RWPE2 (cell line): ENCODE measurements at regions not wholly inside any gene's neighbourhood (a gene's known extent, or its start where the extent isn't known, plus 50 kb on each side); places are given as distances from the start of the nearest gene placed in this dataset.

Experiments
- ATAC-seq: fragments of 200-7000 bp; cut with Tn5 transposase; 3 replicates; pipeline ENCODE4 v1.9.1; 2021; ENCODE audit warnings: low read depth
- DNase-seq: peaks from one replicate; pipeline ENCODE4 v3.0.0-alpha.2; 2020; ENCODE audit warnings: low spot score
- H3K27ac ChIP-seq: fragments of 450-650 bp; 2 replicates; pipeline ENCODE4 v1.5.1; 2017; ENCODE audit warnings: mild to moderate bottlenecking; ENCODE audit not compliant: poor library complexity, severe bottlenecking
- H3K27me3 ChIP-seq: fragments of 250-450 bp; sonication (Bioruptor Pico); 2 replicates; pipeline ENCODE4 v1.5.1; 2021; ENCODE audit warnings: mild to moderate bottlenecking, moderate library complexity; ENCODE audit not compliant: insufficient read depth, poor library complexity, severe bottlenecking
- H3K36me3 ChIP-seq: fragments of 250-450 bp; sonication (Bioruptor Pico); 2 replicates; pipeline ENCODE4 v1.5.1; 2020; ENCODE audit warnings: low read depth, mild to moderate bottlenecking, moderate library complexity
- H3K4me1 ChIP-seq: fragments of 250-450 bp; sonication (Bioruptor Pico); 2 replicates; pipeline ENCODE4 v1.5.1; 2021; ENCODE audit warnings: mild to moderate bottlenecking, moderate library complexity; ENCODE audit not compliant: insufficient read depth, poor library complexity, severe bottlenecking
- H3K4me3 ChIP-seq: fragments of 250-450 bp; sonication (Bioruptor Pico); 2 replicates; pipeline ENCODE4 v1.5.1; 2021; ENCODE audit warnings: mild to moderate bottlenecking, moderate library complexity; ENCODE audit not compliant: severe bottlenecking
- H3K9me3 ChIP-seq: fragments of 250-450 bp; sonication (Bioruptor Pico); 2 replicates; pipeline ENCODE4 v1.5.1; 2021; ENCODE audit warnings: mild to moderate bottlenecking, moderate library complexity; ENCODE audit not compliant: severe bottlenecking
- CTCF ChIP-seq: fragments of 450-650 bp; IDR thresholded peaks from one replicate; pipeline ENCODE4 v1.5.1; 2017; ENCODE audit warnings: mild to moderate bottlenecking, moderate library complexity; ENCODE audit not compliant: poor library complexity, severe bottlenecking

DNA sequence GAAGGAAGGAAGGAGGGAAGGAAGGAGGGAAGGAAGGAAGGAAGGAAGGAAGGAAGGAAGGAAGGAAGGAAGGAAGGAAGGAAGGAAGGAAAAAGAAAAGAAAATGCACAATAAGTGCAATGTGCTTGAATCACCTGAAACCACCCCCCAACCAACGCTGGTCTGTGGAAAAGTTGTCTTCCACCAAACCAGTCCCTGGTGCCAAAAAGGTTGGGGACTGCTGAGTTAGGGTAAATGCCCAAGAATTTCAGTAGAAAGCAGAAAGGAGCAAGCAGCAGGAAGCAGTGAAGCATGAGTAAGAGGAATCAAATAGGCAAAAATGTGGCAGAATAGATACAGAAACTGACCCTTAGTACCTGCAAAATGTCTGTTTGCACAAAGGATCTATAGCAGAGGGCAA is 137.2 kb downstream of the JCAD start:
- no peak overlapping the region for H3K27ac ChIP-seq
- H3K36me3 ChIP-seq = no peaks in the 10 kb centered on the region
- H3K9me3 ChIP-seq = no peaks in the 10 kb centered on the region
- no peak for TF ChIP-seq CTCF
- no peaks in the 10 kb centered on the region for H3K4me1 ChIP-seq
- no peak for ATAC-seq
- no peak for DNase-seq
- no peak overlapping the region for H3K4me3 ChIP-seq
- no peaks in the 10 kb centered on the region for H3K27me3 ChIP-seq

DNA sequence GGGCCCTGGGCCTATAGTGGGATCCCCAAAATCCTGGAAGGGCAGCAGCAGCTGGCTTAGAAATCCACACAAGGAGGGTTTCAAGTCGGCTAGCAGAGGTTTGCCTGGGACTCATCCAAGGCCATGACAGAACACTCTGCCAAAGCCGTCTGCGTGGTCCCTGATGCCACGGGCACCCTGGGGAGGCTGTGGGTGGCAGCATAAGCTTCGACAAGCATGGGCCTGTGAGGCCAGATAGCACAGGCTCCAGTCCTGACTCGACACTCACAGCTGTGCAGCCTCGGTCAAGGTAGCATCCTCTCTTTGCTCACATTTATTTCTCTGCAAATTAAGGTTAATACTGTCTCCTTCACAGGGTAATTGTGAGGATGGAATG is 138.3 kb downstream of the JCAD start:
- Histone ChIP-seq H3K4me1 (no peaks in the 10 kb centered on the region), H3K9me3 (no peaks in the 10 kb centered on the region), H3K36me3 (no peaks in the 10 kb centered on the region), H3K27ac (no peak overlapping the region), H3K27me3 (no peaks in the 10 kb centered on the region), H3K4me3 (no peak overlapping the region)
- TF ChIP-seq CTCF = no peak
- DNase-seq = no peak
- 0 out of 3 replicates have a peak, but pooled peaks have one; percentile 14 for ATAC-seq

DNA sequence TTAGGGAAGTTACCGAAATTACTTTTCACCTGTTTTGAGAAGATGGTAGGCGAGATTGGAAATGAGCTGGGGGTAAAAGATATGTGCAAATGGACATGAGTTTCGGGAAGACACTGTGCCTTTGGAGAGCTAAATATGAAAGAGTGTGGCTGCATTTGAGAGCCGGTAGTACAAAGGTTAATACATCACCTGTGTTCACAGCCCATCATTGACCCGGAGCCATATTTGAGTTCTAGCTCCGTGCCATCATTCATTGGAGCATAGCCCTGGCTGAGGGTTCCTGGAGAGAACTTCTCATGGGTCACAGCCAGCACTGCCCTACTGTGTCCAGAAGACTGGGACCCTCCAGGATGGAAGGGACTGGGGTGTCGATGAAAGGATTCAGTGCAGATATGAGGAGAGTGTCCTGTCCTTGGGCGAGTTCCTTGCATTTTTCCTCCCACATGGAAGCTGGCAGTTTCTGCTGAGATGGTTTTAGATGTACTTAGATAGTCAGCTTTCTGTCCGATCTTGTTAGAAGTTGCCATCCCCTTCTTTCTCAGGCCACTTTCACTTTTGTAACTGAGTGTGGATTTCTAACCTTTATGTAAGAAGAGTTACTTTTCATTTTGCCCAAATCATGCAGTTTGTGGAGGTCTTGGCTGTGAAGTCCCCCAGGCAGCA is 138.8 kb downstream of the JCAD start:
- ATAC-seq = no peak
- Histone ChIP-seq H3K27me3 (no peaks in the 10 kb centered on the region), H3K9me3 (no peaks in the 10 kb centered on the region), H3K4me3 (no peak overlapping the region), H3K27ac (no peak overlapping the region), H3K4me1 (no peaks in the 10 kb centered on the region), H3K36me3 (no peaks in the 10 kb centered on the region)
- TF ChIP-seq CTCF = no peak
- no peak for DNase-seq

DNA sequence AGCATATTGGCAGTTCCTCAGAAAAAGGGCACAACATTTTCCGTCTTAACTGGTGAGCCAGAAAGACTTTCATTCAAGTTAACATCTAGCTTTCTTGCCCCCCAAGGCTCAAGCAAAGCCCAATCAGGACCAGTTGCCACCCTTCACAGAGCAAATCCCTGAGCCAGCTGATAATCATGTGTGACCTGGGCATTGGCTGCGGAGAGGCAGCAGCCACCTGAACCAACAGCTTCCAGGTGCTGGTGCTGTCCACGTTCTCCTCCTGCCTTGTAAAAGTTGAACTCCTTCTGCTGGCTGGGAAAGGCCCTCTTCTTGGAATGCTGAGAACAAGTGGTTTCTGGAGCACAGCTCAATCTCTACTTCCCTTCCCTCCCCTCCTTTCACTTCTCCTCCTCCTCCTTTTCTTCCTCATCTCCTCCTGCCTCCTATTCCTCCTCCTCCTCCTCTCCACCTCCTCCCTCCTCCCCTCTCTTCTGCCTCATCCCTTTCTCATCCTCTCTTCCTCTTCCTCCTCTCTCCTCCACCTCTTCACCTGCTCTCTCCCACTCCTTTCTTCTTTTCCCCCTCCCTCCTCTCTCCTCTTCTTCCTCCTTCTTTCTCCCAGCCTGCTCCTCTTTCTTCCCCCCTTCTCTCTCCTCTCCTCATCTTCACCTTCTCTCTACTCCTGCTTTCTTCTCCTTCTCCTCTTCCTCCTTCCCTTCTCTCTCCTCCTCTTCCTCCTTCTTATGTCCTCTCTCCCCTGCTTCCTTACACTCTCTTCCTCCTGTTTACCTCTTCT is 140.6 kb downstream of the JCAD start:
- Histone ChIP-seq H3K27ac (no peak overlapping the region), H3K9me3 (no peaks in the 10 kb centered on the region), H3K4me3 (no peak overlapping the region), H3K36me3 (no peaks in the 10 kb centered on the region), H3K4me1 (no peaks in the 10 kb centered on the region), H3K27me3 (no peaks in the 10 kb centered on the region)
- ATAC-seq (no peak), DNase-seq (no peak)
- TF ChIP-seq CTCF = no peak

DNA sequence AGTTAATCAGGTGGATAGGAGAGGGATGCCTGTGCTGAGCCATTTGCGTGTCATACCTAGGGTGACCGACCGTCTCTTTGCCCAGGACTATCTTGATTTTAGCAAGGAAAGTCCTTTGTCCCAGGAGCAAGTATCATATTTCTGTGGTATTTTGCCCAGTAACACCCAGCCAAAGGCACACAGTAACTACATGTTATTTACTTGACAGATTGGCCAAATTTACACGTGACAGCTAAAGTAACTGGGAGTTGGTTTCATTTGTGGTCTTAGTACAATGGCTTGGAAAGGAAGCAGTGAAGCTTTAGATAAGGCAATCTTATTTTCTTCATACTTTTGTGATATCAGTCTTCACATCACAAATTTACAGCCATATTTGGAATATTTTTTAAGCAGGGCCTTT is 142.1 kb downstream of the JCAD start:
- no peak for TF ChIP-seq CTCF
- H3K36me3 ChIP-seq = no peaks in the 10 kb centered on the region
- H3K4me1 ChIP-seq = no peaks in the 10 kb centered on the region
- no peak overlapping the region for H3K27ac ChIP-seq
- H3K4me3 ChIP-seq = no peak overlapping the region
- DNase-seq (no peak), ATAC-seq (no peak)
- H3K9me3 ChIP-seq = no peaks in the 10 kb centered on the region
- no peaks in the 10 kb centered on the region for H3K27me3 ChIP-seq
